Upper lobe of left lung (tissue), 4 donors: ENCODE measurements at regions not wholly inside any gene's neighbourhood (a gene's known extent, or its start where the extent isn't known, plus 50 kb on each side); places are given as distances from the start of the nearest gene placed in this dataset.

ENCODE experiments used
- EP300 ChIP-seq, 4 donors: sonication (generic); formaldehyde crosslinking; IDR thresholded peaks; one replicate each; pipeline ENCODE4 v1.5.1; 2017; ENCODE audit warnings: antibody characterized with exemption in 4 of 4, control low read depth in 2 of 4
- POLR2A ChIP-seq, 4 donors: fragments of 450-650 bp; IDR thresholded peaks; one replicate each; pipeline ENCODE4 v1.5.1; 2016 to 2017; ENCODE audit warnings: antibody characterized with exemption in 4 of 4, mild to moderate bottlenecking in 2 of 4
- POLR2AphosphoS5 ChIP-seq, 2 donors: sonication (generic); formaldehyde crosslinking; IDR thresholded peaks; one replicate each; pipeline ENCODE4 v1.5.1; 2017; ENCODE audit warnings: antibody characterized with exemption in 2 of 2
- TF ChIP-seq, protein P1 (sequence below), 6 experiments: fragments of 450-650 bp in 4 of 6; fragments of 200-600 bp in 2 of 6; sonication (generic) in 2 of 6; IDR thresholded peaks; one replicate each; pipeline ENCODE4 v1.5.1; 2016 to 2019; ENCODE audit warnings: antibody characterized with exemption in 6 of 6

DNA sequence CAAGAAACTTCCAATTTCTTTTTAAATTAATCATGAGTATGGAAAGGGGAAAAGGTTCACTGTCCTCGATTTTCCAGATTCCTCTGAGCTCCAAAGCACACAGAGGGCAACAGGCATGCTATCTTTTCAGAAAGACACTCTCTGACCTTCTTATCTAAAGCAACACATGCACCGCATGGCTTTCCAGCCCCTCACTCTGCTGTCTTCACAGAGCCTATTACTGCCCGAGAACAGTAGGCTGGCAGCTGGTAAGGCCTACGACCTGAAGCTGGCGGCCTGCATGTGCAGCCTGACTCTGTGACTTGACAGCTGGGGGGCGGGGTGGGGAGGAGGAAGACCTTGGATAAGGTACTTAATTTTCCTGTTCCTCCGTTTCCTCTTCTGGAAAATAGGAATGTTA is 86.3 kb downstream of the ELOVL4 start:
- TF ChIP-seq, protein P1, sequence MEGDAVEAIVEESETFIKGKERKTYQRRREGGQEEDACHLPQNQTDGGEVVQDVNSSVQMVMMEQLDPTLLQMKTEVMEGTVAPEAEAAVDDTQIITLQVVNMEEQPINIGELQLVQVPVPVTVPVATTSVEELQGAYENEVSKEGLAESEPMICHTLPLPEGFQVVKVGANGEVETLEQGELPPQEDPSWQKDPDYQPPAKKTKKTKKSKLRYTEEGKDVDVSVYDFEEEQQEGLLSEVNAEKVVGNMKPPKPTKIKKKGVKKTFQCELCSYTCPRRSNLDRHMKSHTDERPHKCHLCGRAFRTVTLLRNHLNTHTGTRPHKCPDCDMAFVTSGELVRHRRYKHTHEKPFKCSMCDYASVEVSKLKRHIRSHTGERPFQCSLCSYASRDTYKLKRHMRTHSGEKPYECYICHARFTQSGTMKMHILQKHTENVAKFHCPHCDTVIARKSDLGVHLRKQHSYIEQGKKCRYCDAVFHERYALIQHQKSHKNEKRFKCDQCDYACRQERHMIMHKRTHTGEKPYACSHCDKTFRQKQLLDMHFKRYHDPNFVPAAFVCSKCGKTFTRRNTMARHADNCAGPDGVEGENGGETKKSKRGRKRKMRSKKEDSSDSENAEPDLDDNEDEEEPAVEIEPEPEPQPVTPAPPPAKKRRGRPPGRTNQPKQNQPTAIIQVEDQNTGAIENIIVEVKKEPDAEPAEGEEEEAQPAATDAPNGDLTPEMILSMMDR (IDR thresholded peaks at IDR 0.05) = no peak
- TF ChIP-seq POLR2A (IDR thresholded peaks at IDR 0.05) (no peak), POLR2AphosphoS5 (IDR thresholded peaks at IDR 0.05) (no peak), EP300 (IDR thresholded peaks at IDR 0.05) (no peak)
